ENCODE measurements at regions not wholly inside any gene's neighbourhood (a gene's known extent, or its start where the extent isn't known, plus 50 kb on each side); places are given as distances from the start of the nearest gene placed in this dataset.

GRCh38 chr20:16674243-16674642, 55.6 kb upstream of the SNRPB2 start:
- TF ChIP-seq EZH2 (IDR thresholded peaks at IDR 0.05; ENCODE audit: borderline replicate concordance, control insufficient read depth, low read depth, low read length) (no peak), RB1 (IDR thresholded peaks at IDR 0.05; ENCODE audit: borderline replicate concordance) (no peak), ZNF217 (IDR thresholded peaks at IDR 0.05) (no peak), RBBP5 (conservative IDR thresholded peaks at IDR 0.05) (no peak), SIN3A (IDR thresholded peaks at IDR 0.05; ENCODE audit: low read depth, low read length) (no peak), RCOR1 (conservative IDR thresholded peaks at IDR 0.05; ENCODE audit: low read depth, low read length) (no peak)
